GM19328 (cell line): ENCODE measurements at regions not wholly inside any gene's neighbourhood (a gene's known extent, or its start where the extent isn't known, plus 50 kb on each side); places are given as distances from the start of the nearest gene placed in this dataset.
"Not testable (repeated sequence)": the region's sequence is repeated elsewhere in the genome, so short reads cannot be mapped to it uniquely, and the experiment has no call there.

ENCODE experiments used
- ATAC-seq: cut with Tn5 transposase; IDR thresholded peaks from one replicate; pipeline ENCODE4 v1.9.1; 2021; ENCODE audit warnings: mild to moderate bottlenecking, moderate library complexity; ENCODE audit not compliant: unreplicated experiment

- not testable (repeated sequence) for ATAC-seq
These were observed 1129.3 kb downstream of the ZPLD1 start for GRCh38 chr3:103564116-103564515.

- ATAC-seq: no peak
These were observed 1151.0 kb downstream of the ZPLD1 start for GRCh38 chr3:103585809-103586208.

DNA sequence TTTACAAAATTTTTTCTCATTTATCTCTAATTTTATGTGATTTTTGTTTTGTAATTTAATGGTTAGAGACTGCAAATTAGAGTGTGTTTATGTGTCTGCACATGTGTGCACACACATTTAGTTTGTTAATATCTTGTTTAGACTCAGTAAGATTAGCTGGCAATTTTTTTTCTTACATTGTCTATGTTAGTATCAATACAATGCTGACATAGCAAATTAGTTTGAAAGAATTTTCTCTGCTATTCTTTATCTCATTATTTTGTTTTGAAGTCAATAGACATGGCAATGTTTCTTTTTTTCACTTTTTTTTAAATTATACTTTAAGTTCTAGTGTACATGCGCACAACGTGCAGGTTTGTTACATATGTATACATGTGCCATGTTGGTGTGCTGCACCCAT lies 1155.0 kb downstream of the ZPLD1 start:
- ATAC-seq: no peak

GRCh38 chr3:103600844-103601243 lies 1166.0 kb downstream of the ZPLD1 start:
- ATAC-seq: no peak

GRCh38 chr3:103601666-103602065 lies 1166.9 kb downstream of the ZPLD1 start:
- no peak for ATAC-seq

GRCh38 chr3:103609472-103609871 lies 1174.7 kb downstream of the ZPLD1 start:
- no peak for ATAC-seq

DNA sequence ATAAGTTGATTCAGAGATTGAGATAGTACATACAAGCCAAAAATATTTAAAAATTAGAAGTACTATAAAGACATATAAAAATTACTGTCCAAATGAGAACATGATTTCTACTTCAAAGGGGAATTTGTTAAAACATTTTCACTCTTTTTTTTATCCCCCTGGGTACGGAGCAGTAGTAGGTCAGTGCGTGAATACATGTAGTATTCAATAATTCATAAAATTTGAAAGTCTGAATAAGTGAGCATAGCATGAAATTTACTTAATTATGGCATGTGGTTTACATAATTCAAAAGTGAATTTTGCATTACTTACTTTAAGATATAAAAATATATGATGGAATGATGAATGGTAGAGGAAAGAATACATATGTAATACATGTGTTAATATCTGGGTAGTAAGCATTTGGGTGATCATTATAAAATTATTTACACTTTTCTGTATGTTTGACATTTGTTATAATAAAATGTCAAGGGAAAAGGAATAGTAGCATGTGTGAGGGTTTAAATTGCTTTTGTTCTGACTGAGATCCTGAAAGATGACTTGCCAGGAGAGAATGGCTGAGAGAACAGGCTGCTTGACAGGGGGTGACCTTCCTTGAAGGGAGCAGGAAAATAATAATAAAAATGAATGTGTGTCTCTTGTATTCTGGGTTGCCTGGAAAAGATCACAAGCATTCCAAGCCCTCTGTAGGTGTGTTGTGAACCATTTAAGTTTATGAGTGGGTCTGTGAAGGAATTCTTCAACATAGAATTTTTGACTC lies 1178.8 kb downstream of the ZPLD1 start:
- no peak for ATAC-seq

DNA sequence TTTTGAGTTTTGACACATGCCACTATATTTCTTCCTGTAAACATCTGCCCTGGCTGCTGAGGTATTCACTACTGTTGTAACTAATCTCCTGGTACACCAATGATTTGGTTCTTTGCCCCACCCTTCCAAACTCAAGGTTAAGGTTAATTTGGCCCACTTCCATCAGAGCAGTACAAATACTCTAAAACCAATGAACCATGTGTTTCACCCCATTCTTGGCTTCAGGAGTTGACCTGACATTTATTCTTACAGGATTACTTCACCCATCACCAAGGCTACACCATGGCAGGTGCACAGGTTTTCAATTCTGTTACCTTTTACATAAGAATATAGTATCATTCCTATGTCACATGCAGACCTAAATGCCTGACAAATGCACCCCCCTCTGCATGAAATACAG lies 1179.9 kb downstream of the ZPLD1 start:
- no peak for ATAC-seq

DNA sequence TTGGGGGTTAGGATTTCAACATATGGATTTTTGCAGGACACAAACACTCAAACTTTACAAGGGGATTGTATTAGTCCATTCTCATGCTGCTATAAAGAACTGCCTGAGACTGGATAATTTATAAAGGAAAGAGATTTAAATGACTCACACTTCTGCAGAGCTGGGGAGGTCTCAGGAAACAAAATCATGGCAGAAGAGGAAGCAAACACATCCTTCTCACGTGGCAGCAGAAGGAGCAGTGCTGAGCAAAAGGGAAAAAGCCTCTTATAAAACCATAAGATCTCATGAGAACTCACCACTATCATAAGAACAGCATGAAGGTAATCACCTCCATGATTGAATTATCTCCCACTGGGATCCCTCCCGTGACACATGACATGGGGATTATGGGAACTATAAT lies 1183.1 kb downstream of the ZPLD1 start:
- no peak for ATAC-seq

GRCh38 chr3:103624271-103624670 lies 1189.5 kb downstream of the ZPLD1 start:
- no peak for ATAC-seq

DNA sequence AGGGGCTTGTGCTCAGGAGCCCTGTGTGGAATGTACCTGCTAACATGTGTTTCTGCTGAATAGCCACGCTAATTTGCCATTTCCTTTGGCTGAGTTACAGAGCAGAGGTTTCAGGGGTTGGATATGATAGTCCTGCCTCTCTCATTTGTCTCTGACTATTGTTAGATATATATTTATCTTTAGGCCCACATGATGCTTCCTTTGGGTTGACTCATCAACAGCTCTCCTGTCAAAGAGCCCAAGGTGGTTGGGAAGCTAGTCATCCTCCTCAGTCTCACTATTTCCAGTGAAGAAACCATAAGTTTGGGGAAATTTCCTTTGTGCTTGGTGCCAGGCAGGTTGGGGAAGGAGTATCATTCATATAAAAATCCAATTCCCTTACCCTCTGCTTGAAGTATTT lies 1194.6 kb downstream of the ZPLD1 start:
- no peak for ATAC-seq

GRCh38 chr3:103644450-103644849 lies 1209.6 kb downstream of the ZPLD1 start:
- ATAC-seq: no peak

DNA sequence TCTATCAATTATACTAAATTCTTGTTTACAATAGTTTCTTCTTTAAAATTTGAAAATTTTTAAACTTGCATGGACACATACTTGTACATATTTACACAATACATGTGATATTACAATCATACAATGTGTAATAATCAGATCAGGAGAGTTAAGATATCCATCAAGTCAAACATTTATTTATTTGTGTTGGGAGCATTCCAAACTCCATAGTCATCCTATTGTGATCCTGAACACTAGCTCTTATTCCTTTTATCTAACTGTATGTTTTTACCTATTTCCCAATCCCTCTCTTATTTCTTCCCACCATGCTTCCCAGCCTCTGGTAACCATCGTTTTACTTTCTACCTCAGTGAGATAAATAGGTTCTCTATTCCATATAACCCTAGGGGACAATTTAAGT lies 1219.2 kb downstream of the ZPLD1 start:
- no peak for ATAC-seq

- no peak for ATAC-seq
These were observed 1222.9 kb downstream of the ZPLD1 start for GRCh38 chr3:103657756-103658155.

DNA sequence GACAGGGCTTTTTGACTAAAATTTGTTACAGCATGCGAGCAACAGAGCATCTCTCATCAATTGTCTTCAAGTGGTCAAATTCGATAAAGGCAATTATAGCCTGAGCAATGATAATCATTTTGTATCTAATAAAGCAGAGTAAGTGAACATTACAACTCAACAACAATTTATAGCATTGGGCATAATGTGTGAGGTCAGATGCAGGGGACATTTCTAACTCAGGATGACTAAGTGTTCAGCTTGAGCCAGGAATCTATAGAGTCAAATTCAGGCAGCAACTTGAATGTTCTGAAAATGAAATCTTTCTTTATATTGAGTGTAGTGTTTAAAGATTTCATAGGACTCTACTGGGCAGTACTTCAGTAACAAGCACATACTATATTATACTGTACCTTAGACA lies 1226.0 kb downstream of the ZPLD1 start:
- ATAC-seq: no peak

DNA sequence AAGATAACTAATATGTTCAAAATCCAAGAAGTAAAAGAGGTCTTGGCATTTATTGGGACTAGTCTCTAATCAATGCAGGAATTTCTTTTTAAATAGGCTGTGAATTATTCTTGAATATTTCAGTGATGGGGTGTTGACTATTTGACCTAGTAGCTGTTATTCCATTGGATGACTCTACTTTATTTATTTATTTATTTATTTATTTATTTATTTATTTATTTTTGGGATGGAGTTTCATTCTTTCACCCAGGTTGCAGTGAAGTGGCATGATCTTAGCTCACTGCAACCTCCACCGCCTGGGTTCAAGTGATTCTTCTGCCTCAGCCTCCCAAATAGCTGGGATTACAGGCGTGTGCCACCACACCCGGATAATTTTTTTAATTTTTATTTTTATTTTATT lies 1227.8 kb downstream of the ZPLD1 start:
- no peak for ATAC-seq

- no peak for ATAC-seq
These were observed 1237.5 kb downstream of the ZPLD1 start for GRCh38 chr3:103672346-103672745.

GRCh38 chr3:103684904-103685303 lies 1250.1 kb downstream of the ZPLD1 start:
- ATAC-seq: no peak

DNA sequence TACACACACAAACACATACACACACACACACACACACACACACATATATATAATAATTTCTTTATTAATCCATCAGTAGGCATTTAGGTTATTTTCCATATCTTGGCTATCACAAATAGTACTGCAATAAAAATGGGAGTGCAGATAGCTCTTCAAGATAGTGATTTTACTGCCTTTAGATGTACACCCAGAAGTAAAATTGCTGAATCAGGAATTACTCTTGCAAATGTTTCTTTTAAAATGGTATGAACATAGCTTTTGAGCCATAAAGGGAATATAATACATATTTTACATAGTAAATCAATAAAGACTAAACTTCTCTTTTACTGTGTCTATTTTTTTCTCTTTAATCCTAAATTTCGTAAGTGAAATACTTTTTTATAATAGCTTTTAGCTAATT lies 1251.1 kb downstream of the ZPLD1 start:
- ATAC-seq: no peak

GRCh38 chr3:103690536-103690935 lies 1255.7 kb downstream of the ZPLD1 start:
- no peak for ATAC-seq

- no peak for ATAC-seq
These were observed 1259.0 kb downstream of the ZPLD1 start for GRCh38 chr3:103693831-103694230.

GRCh38 chr3:103698646-103699045 lies 1263.8 kb downstream of the ZPLD1 start:
- ATAC-seq: no peak

GRCh38 chr3:103699228-103699627 lies 1264.4 kb downstream of the ZPLD1 start:
- ATAC-seq: no peak
